Mucosa of descending colon (tissue), 3 donors: ENCODE measurements at regions not wholly inside any gene's neighbourhood (a gene's known extent, or its start where the extent isn't known, plus 50 kb on each side); places are given as distances from the start of the nearest gene placed in this dataset.

ENCODE experiments used
- ATAC-seq: fragments of 200-7000 bp; cut with Tn5 transposase; one replicate; pipeline ENCODE4 v1.9.1; 2020; ENCODE audit warnings: mild to moderate bottlenecking, moderate library complexity
- DNase-seq, 3 donors: peaks; one replicate each; pipeline ENCODE4 v3.0.0-alpha.2; 2020
- H3K36me3 ChIP-seq: fragments of 200-600 bp; one replicate; pipeline ENCODE4 v1.8.0; 2021; ENCODE audit warnings: low read depth, mild to moderate bottlenecking
- H3K4me1 ChIP-seq: fragments of 200-600 bp; one replicate; pipeline ENCODE4 v1.8.0; 2021; ENCODE audit warnings: low read depth, mild to moderate bottlenecking
- H3K4me3 ChIP-seq: fragments of 200-600 bp; one replicate; pipeline ENCODE4 v1.8.0; 2021; ENCODE audit warnings: mild to moderate bottlenecking
- H3K9me3 ChIP-seq: fragments of 200-600 bp; one replicate; pipeline ENCODE4 v1.8.0; 2021; ENCODE audit warnings: mild to moderate bottlenecking
- intact Hi-C, 2 donors: fragments of 100-400 bp; cut with DNase I in 1 of 2; cut with micrococcal nuclease in 1 of 2; formaldehyde crosslinking; loops; one replicate each; pipeline versions ENCODE4 v1.11.0 to v1.11.1; 2022; cut with DNase I, micrococcal nuclease
- TF ChIP-seq, protein P1 (sequence below): fragments of 200-600 bp; IDR thresholded peaks from one replicate; pipeline ENCODE4 v1.8.0; 2022; ENCODE audit warnings: antibody characterized with exemption, mild to moderate bottlenecking
- donor health status: DM: no; HTN: no; CAD: no; lungs with moderate emphysema.
- donor health status: DM: no; HTN: no; CAD: no.
- donor health status: DM: no; HTN: yes; CAD: no.

DNA sequence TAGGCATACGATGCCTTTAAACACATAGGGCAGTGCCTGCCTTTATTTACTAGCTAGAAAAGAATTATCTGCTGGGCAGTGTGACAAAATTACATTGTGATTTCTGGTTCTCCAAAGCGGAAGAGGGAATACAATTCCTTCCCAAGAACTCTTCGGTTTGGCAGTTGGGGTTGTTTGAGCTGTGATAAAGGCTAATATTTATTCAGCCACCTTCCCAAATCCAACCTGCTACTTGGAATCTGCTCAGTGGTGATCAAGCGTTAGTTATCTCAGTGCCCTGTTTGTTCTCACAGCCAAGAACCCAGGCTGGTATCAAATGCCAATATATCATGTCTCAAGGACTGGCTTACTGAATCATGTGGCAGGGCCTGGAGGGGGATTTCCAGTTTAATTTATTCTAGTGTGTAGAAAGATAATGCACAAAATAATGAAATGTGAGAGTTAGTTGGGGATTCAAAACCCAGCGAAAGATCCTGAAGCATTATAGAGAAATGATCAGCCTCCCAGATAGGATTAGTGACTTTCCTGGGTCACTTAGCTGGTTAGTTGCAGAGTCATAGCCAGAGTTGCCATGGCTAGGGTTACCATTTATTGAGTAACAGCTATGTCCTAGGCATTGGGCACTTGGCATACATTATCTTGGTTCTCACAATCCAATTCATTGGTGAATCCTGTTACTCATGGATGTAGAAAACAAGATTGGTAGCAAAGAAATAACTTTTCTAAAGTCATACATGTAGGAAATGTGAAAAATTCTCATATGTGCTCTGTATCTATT is 457.0 kb upstream of the KLF4 start:
- Histone ChIP-seq H3K9me3 (no peaks in the 10 kb centered on the region), H3K4me1 (no peaks in the 10 kb centered on the region), H3K36me3 (no peaks in the 10 kb centered on the region), H3K4me3 (no peak overlapping the region)
- TF ChIP-seq, protein P1, sequence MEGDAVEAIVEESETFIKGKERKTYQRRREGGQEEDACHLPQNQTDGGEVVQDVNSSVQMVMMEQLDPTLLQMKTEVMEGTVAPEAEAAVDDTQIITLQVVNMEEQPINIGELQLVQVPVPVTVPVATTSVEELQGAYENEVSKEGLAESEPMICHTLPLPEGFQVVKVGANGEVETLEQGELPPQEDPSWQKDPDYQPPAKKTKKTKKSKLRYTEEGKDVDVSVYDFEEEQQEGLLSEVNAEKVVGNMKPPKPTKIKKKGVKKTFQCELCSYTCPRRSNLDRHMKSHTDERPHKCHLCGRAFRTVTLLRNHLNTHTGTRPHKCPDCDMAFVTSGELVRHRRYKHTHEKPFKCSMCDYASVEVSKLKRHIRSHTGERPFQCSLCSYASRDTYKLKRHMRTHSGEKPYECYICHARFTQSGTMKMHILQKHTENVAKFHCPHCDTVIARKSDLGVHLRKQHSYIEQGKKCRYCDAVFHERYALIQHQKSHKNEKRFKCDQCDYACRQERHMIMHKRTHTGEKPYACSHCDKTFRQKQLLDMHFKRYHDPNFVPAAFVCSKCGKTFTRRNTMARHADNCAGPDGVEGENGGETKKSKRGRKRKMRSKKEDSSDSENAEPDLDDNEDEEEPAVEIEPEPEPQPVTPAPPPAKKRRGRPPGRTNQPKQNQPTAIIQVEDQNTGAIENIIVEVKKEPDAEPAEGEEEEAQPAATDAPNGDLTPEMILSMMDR, result no peak
- DNase-seq, result peak in 1 of 3 donors; percentile 41
- intact Hi-C loops, result no loop called here
- peak; percentile 92 for ATAC-seq

DNA sequence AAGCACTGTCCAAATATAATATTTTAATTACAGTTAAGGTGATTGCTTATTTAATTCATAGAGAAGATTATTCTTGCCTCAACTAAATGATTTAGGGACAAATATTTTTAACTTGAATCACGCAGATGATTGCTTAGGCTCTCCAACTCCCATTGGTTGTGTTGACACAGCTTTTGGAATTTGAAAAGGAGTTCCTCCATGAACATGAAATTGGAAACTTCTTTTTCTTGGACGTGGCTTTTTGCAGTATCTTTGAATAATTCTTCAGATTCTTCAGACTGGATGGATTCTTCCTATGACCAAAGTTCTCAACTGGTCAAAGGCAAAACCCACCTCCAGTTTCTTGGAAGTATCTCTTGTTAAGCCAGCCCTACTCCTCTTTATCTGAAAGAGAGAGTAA is 456.4 kb upstream of the KLF4 start:
- TF ChIP-seq, protein P1, result no peak
- DNase-seq (no peak), ATAC-seq (no peak)
- H3K9me3 ChIP-seq, result no peaks in the 10 kb centered on the region
- intact Hi-C loops, result no loop called here
- no peaks in the 10 kb centered on the region for H3K4me1 ChIP-seq
- H3K36me3 ChIP-seq, result no peaks in the 10 kb centered on the region
- no peak overlapping the region for H3K4me3 ChIP-seq

DNA sequence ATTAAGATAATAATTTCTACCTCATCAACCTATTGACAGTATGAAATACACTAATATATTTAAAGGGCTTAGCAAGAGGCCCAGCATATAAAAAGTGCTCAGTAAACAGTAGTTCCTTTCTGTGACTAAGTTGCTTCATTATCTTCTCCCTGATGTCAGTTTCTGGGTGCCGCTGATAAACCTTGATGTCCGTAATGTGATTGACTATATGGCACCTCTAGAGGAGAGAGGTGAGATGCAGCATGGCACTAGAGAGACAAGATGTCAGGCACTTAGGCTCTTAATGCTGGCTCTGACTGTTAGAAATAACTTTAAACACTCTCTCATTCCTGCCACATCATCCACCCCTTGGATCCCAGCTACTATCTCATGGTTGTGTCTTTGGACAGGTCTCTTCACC is 455.9 kb upstream of the KLF4 start:
- Histone ChIP-seq H3K36me3 (no peaks in the 10 kb centered on the region), H3K4me3 (no peak overlapping the region), H3K4me1 (no peaks in the 10 kb centered on the region), H3K9me3 (no peaks in the 10 kb centered on the region)
- ATAC-seq (no peak), DNase-seq (no peak)
- TF ChIP-seq, protein P1, result no peak
- intact Hi-C loops, result no loop called here

DNA sequence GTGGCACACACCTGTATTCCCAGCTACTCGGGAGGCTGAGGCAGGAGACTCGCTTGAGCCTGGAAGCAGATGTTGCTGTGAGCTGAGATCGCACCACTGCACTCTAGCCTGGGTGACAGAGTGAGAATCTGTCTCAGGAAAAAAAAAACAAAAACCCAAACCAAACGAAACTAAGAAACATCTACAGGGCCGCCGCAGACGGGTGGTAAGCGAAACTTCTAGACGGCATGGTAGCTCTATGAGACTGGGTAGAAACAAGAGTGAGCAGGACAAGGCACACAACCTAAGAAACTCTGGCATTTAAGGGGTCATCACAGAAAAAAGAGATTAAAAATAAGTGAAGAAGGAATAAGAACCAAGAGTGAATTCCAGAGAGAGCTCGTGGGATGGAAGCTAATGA is 454.8 kb upstream of the KLF4 start:
- Histone ChIP-seq H3K9me3 (no peaks in the 10 kb centered on the region), H3K4me1 (no peaks in the 10 kb centered on the region), H3K4me3 (no peak overlapping the region), H3K36me3 (no peaks in the 10 kb centered on the region)
- intact Hi-C loops, result no loop called here
- DNase-seq (no peak), ATAC-seq (no peak)
- TF ChIP-seq, protein P1, result no peak

DNA sequence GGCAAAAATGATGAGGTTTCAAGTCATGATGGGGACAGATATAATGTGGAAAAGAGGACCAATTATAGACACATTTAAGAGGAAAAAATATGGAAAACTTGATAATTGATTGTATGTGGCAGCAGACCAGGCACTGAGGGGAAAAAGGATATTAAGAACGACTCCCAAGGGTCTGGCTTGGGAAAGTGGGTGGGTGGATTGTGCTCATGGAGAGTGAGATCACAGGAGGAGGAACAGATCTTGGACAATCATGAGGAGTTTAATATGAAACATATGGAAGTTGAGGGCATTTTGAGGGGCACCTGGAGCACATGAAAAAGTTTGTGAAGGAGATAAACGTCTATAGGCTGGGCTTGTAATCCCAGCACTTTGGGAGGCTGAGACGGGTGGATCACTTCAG is 454.3 kb upstream of the KLF4 start:
- no peaks in the 10 kb centered on the region for H3K4me1 ChIP-seq
- intact Hi-C loops, result no loop called here
- TF ChIP-seq, protein P1, result no peak
- DNase-seq, result no peak
- no peak for ATAC-seq
- H3K36me3 ChIP-seq, result no peaks in the 10 kb centered on the region
- no peaks in the 10 kb centered on the region for H3K9me3 ChIP-seq
- H3K4me3 ChIP-seq, result no peak overlapping the region
